PC-9 (cell line): ENCODE measurements at regions not wholly inside any gene's neighbourhood (a gene's known extent, or its start where the extent isn't known, plus 50 kb on each side); places are given as distances from the start of the nearest gene placed in this dataset.

Experiments
- EZH2 ChIP-seq: fragments of 200-600 bp; sonication (generic); IDR thresholded peaks from 2 replicates; pipeline ENCODE4 v1.8.0; 2017; ENCODE audit warnings: antibody characterized with exemption, low read depth
- TF ChIP-seq, protein P1 (sequence below): fragments of 200-600 bp; sonication (generic); conservative IDR thresholded peaks from 2 replicates; pipeline ENCODE4 v1.6.1; 2017; ENCODE audit warnings: mixed run types, antibody characterized with exemption, mild to moderate bottlenecking, moderate library complexity

GRCh38 chr9:26066237-26066636 is 388.0 kb upstream of the TUSC1 start:
- TF ChIP-seq, protein P1, sequence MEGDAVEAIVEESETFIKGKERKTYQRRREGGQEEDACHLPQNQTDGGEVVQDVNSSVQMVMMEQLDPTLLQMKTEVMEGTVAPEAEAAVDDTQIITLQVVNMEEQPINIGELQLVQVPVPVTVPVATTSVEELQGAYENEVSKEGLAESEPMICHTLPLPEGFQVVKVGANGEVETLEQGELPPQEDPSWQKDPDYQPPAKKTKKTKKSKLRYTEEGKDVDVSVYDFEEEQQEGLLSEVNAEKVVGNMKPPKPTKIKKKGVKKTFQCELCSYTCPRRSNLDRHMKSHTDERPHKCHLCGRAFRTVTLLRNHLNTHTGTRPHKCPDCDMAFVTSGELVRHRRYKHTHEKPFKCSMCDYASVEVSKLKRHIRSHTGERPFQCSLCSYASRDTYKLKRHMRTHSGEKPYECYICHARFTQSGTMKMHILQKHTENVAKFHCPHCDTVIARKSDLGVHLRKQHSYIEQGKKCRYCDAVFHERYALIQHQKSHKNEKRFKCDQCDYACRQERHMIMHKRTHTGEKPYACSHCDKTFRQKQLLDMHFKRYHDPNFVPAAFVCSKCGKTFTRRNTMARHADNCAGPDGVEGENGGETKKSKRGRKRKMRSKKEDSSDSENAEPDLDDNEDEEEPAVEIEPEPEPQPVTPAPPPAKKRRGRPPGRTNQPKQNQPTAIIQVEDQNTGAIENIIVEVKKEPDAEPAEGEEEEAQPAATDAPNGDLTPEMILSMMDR, result no peak
- TF ChIP-seq EZH2, result no peak
